Mesodermal cell (in vitro differentiated cells): ENCODE measurements at regions not wholly inside any gene's neighbourhood (a gene's known extent, or its start where the extent isn't known, plus 50 kb on each side); places are given as distances from the start of the nearest gene placed in this dataset.

ENCODE experiments used
- H3K27ac ChIP-seq: 2 replicates; pipeline ENCODE4 v1.7.0; 2013; ENCODE audit warnings: mild to moderate bottlenecking, low read depth, low read length, moderate library complexity; ENCODE audit not compliant: severe bottlenecking
- H3K36me3 ChIP-seq: 2 replicates; pipeline ENCODE4 v1.7.1; 2013; ENCODE audit warnings: mild to moderate bottlenecking, low read length, moderate library complexity; ENCODE audit not compliant: control insufficient read depth, insufficient read depth
- H3K4me1 ChIP-seq: one replicate; pipeline ENCODE4 v1.7.1; 2013; ENCODE audit warnings: mild to moderate bottlenecking, low read length; ENCODE audit not compliant: insufficient read depth, control insufficient read depth, poor library complexity, severe bottlenecking
- H3K4me3 ChIP-seq: 2 replicates; pipeline ENCODE4 v1.7.0; 2013; ENCODE audit warnings: low read length, control low read depth, mild to moderate bottlenecking; ENCODE audit not compliant: insufficient read depth, poor library complexity, severe bottlenecking; ENCODE audit errors: extremely low read depth
- H3K9me3 ChIP-seq: 2 replicates; pipeline ENCODE4 v1.7.1; 2013; ENCODE audit warnings: mild to moderate bottlenecking, low read length, moderate library complexity; ENCODE audit not compliant: control insufficient read depth
- WGBS, 2 experiments: methylation state at CpG; one replicate each; pipeline ENCODE4 v1.1.5; 2013; ENCODE audit warnings: missing lambda C conversion rate in 2 of 2; ENCODE audit not compliant: insufficient coverage in 2 of 2; 5-methylcytosine and 5-hydroxymethylcytosine counted together

GRCh38 chr18:27763936-27764335 lies 413.0 kb downstream of the CDH2 start:
- H3K4me3 ChIP-seq: no peak overlapping the region
- no CpG with 5 or more reads among the region's 1 CpG for WGBS, 2 experiments
- peaks cover 1% of the 10 kb centered on the region for H3K4me1 ChIP-seq
- no peak overlapping the region for H3K27ac ChIP-seq
- H3K36me3 ChIP-seq: no peaks in the 10 kb centered on the region
- H3K9me3 ChIP-seq: no peaks in the 10 kb centered on the region

- H3K4me1 ChIP-seq: no peaks in the 10 kb centered on the region
- H3K4me3 ChIP-seq: no peak overlapping the region
- no peaks in the 10 kb centered on the region for H3K36me3 ChIP-seq
- H3K27ac ChIP-seq: no peak overlapping the region
- H3K9me3 ChIP-seq: no peaks in the 10 kb centered on the region
Measured at GRCh38 chr18:27763341-27763740, 413.6 kb downstream of the CDH2 start.

GRCh38 chr18:27762054-27762453 lies 414.9 kb downstream of the CDH2 start:
- Histone ChIP-seq H3K9me3 (no peaks in the 10 kb centered on the region), H3K4me1 (no peaks in the 10 kb centered on the region), H3K36me3 (no peaks in the 10 kb centered on the region), H3K27ac (no peak overlapping the region), H3K4me3 (no peak overlapping the region)
- WGBS, 2 experiments: 83% methylated on average over 1 of the region's 4 CpGs; no CpG with 5 or more reads in 1 of the 2 experiments

GRCh38 chr18:27752944-27753343 lies 424.0 kb downstream of the CDH2 start:
- 100% methylated on average over 1 of the region's 4 CpGs; no CpG with 5 or more reads in 1 of the 2 experiments for WGBS, 2 experiments
- H3K27ac ChIP-seq: no peak overlapping the region
- H3K36me3 ChIP-seq: no peaks in the 10 kb centered on the region
- peaks cover 4% of the 10 kb centered on the region for H3K4me1 ChIP-seq
- no peak overlapping the region for H3K4me3 ChIP-seq
- no peaks in the 10 kb centered on the region for H3K9me3 ChIP-seq

GRCh38 chr18:27750923-27751322 lies 426.0 kb downstream of the CDH2 start:
- H3K9me3 ChIP-seq: no peaks in the 10 kb centered on the region
- H3K4me3 ChIP-seq: no peak overlapping the region
- H3K36me3 ChIP-seq: no peaks in the 10 kb centered on the region
- WGBS, 2 experiments: 83 to 100% methylated on average over 1 to 2 of the region's 5 CpGs
- H3K27ac ChIP-seq: no peak overlapping the region
- H3K4me1 ChIP-seq: peaks cover 4% of the 10 kb centered on the region

GRCh38 chr18:27750014-27750413 lies 426.9 kb downstream of the CDH2 start:
- Histone ChIP-seq H3K27ac (no peak overlapping the region), H3K4me3 (no peak overlapping the region), H3K4me1 (peaks cover 4% of the 10 kb centered on the region), H3K36me3 (no peaks in the 10 kb centered on the region), H3K9me3 (no peaks in the 10 kb centered on the region)
- 8 to 11% methylated on average over 3 of the region's 3 CpGs for WGBS, 2 experiments

- Histone ChIP-seq H3K36me3 (no peaks in the 10 kb centered on the region), H3K27ac (no peak overlapping the region), H3K4me3 (no peak overlapping the region), H3K4me1 (peaks cover 4% of the 10 kb centered on the region), H3K9me3 (no peaks in the 10 kb centered on the region)
- 85 to 100% methylated on average over 1 to 3 of the region's 3 CpGs for WGBS, 2 experiments
Measured at GRCh38 chr18:27749194-27749593, 427.7 kb downstream of the CDH2 start.

- WGBS, 2 experiments: 72 to 82% methylated on average over 2 to 3 of the region's 5 CpGs
- H3K4me1 ChIP-seq: peaks cover 4% of the 10 kb centered on the region
- H3K4me3 ChIP-seq: no peak overlapping the region
- H3K9me3 ChIP-seq: no peaks in the 10 kb centered on the region
- H3K36me3 ChIP-seq: no peaks in the 10 kb centered on the region
- H3K27ac ChIP-seq: no peak overlapping the region
Measured at GRCh38 chr18:27746241-27746640, 430.7 kb downstream of the CDH2 start.

- WGBS, 2 experiments: no CpG with 5 or more reads among the region's 1 CpG
- no peak overlapping the region for H3K4me3 ChIP-seq
- no peaks in the 10 kb centered on the region for H3K36me3 ChIP-seq
Measured at GRCh38 chr18:27735117-27735516, 441.8 kb downstream of the CDH2 start.

GRCh38 chr18:27731211-27731610 lies 445.7 kb downstream of the CDH2 start:
- no CpG with 5 or more reads among the region's 3 CpGs for WGBS, 2 experiments

More at GRCh38 chr18:27735117-27735516, 441.8 kb downstream of the CDH2 start:
- Histone ChIP-seq H3K27ac (no peak overlapping the region), H3K9me3 (no peaks in the 10 kb centered on the region), H3K4me1 (no peaks in the 10 kb centered on the region)

GRCh38 chr18:27728659-27729058 lies 448.3 kb downstream of the CDH2 start:
- Histone ChIP-seq H3K36me3 (no peaks in the 10 kb centered on the region), H3K27ac (no peak overlapping the region), H3K4me3 (no peak overlapping the region), H3K9me3 (peaks cover 11% of the 10 kb centered on the region), H3K4me1 (peaks cover 1% of the 10 kb centered on the region)

More at GRCh38 chr18:27731211-27731610, 445.7 kb downstream of the CDH2 start:
- Histone ChIP-seq H3K27ac (no peak overlapping the region), H3K4me3 (no peak overlapping the region), H3K4me1 (no peaks in the 10 kb centered on the region), H3K36me3 (no peaks in the 10 kb centered on the region), H3K9me3 (peaks cover 11% of the 10 kb centered on the region)
